GM23338 (cell line): ENCODE measurements at regions not wholly inside any gene's neighbourhood (a gene's known extent, or its start where the extent isn't known, plus 50 kb on each side); places are given as distances from the start of the nearest gene placed in this dataset.

Source experiments
- ATAC-seq: fragments of 200-7000 bp; cut with Tn5 transposase; 3 replicates; pipeline ENCODE4 v1.9.1; 2020
- DNase-seq: peaks from one replicate; pipeline ENCODE4 v3.0.0-alpha.2; 2015; ENCODE audit warnings: low spot score
- H2AFZ ChIP-seq: fragments of 200-600 bp; sonication (generic); 2 replicates; pipeline ENCODE4 v1.8.0; 2016; ENCODE audit warnings: antibody characterized with exemption, mild to moderate bottlenecking, moderate library complexity
- H3F3A ChIP-seq: fragments of 200-600 bp; sonication (generic); replicated peaks from 2 replicates; pipeline ENCODE4 v1.8.0; 2017; ENCODE audit warnings: antibody characterized with exemption, mixed run types, low read depth
- H3K27ac ChIP-seq: fragments of 200-600 bp; sonication (generic); 2 replicates; pipeline ENCODE4 v1.6.1; 2016; ENCODE audit warnings: low read depth
- H3K27me3 ChIP-seq: fragments of 200-600 bp; sonication (generic); 2 replicates; pipeline ENCODE4 v1.8.0; 2016; ENCODE audit warnings: mild to moderate bottlenecking, mixed run types, moderate library complexity; ENCODE audit not compliant: insufficient read depth
- H3K36me3 ChIP-seq: fragments of 200-600 bp; sonication (generic); 2 replicates; pipeline ENCODE4 v1.8.0; 2016; ENCODE audit warnings: mild to moderate bottlenecking; ENCODE audit not compliant: insufficient read depth
- H3K4me1 ChIP-seq: fragments of 200-600 bp; sonication (generic); 2 replicates; pipeline ENCODE4 v1.8.0; 2016; ENCODE audit warnings: mild to moderate bottlenecking, moderate library complexity; ENCODE audit not compliant: insufficient read depth
- H3K4me2 ChIP-seq: fragments of 200-600 bp; sonication (generic); 2 replicates; pipeline ENCODE4 v1.7.1; 2017; ENCODE audit warnings: mixed run types
- H3K4me3 ChIP-seq: fragments of 200-600 bp; sonication (generic); 2 replicates; pipeline ENCODE4 v1.6.1; 2016; ENCODE audit warnings: mixed run types
- H3K79me2 ChIP-seq: fragments of 200-600 bp; sonication (generic); replicated peaks from 2 replicates; pipeline ENCODE4 v1.8.0; 2017; ENCODE audit warnings: mild to moderate bottlenecking; ENCODE audit not compliant: insufficient read depth
- H3K9me2 ChIP-seq: fragments of 200-600 bp; sonication (generic); 2 replicates; pipeline ENCODE4 v1.8.0; 2017; ENCODE audit not compliant: insufficient read depth
- H4K20me1 ChIP-seq: fragments of 200-600 bp; sonication (generic); replicated peaks from 2 replicates; pipeline ENCODE4 v1.8.0; 2017; ENCODE audit warnings: mild to moderate bottlenecking; ENCODE audit not compliant: insufficient read depth
- H3K27ac Mint-ChIP-seq: 2 replicates; pipeline ENCODE4 v1.8.0; 2020; ENCODE audit warnings: inconsistent platforms, mild to moderate bottlenecking, moderate library complexity, mixed read lengths
- H3K27me3 Mint-ChIP-seq: 3 replicates; pipeline ENCODE4 v1.8.0; 2022; ENCODE audit warnings: low read depth, mild to moderate bottlenecking, moderate library complexity, mixed read lengths, inconsistent platforms; ENCODE audit not compliant: insufficient read depth, poor library complexity
- H3K36me3 Mint-ChIP-seq: 3 replicates; pipeline ENCODE4 v1.8.0; 2021; ENCODE audit warnings: low read depth, mild to moderate bottlenecking, inconsistent platforms, moderate library complexity, mixed read lengths
- H3K4me1 Mint-ChIP-seq: 3 replicates; pipeline ENCODE4 v1.8.0; 2020; ENCODE audit warnings: mild to moderate bottlenecking, inconsistent platforms, mixed read lengths
- H3K4me3 Mint-ChIP-seq: 3 replicates; pipeline ENCODE4 v1.8.0; 2021; ENCODE audit warnings: moderate library complexity, mild to moderate bottlenecking, inconsistent platforms, mixed read lengths
- H3K9me3 Mint-ChIP-seq: 3 replicates; pipeline ENCODE4 v1.8.0; 2020; ENCODE audit warnings: moderate library complexity, mild to moderate bottlenecking, inconsistent platforms, mixed read lengths
- CREB1 ChIP-seq: fragments of 250-450 bp; sonication (Bioruptor Pico); IDR thresholded peaks from 2 replicates; pipeline ENCODE4 v1.5.0; 2020; ENCODE audit warnings: low read depth, mild to moderate bottlenecking, moderate library complexity
- CTCF ChIP-seq, 2 experiments: fragments of 200-600 bp in 1 of 2; sonication (generic) in 1 of 2; conservative IDR thresholded peaks; 2 replicates each; pipeline versions ENCODE4 v1.5.1 to v1.6.1; 2016 to 2017; ENCODE audit warnings: antibody characterized with exemption in 2 of 2, low read depth in 2 of 2, mild to moderate bottlenecking in 2 of 2, moderate library complexity in 1 of 2
- ETS1 ChIP-seq: IDR thresholded peaks from 2 replicates; pipeline ENCODE4 v1.6.1; 2016; ENCODE audit warnings: antibody characterized with exemption
- EZH2phosphoT487 ChIP-seq: fragments of 200-600 bp; sonication (generic); IDR thresholded peaks from one replicate; pipeline ENCODE4 v1.8.1; 2018; ENCODE audit warnings: antibody characterized with exemption; ENCODE audit not compliant: unreplicated experiment
- JUNB ChIP-seq: IDR thresholded peaks from one replicate; pipeline ENCODE4 v1.6.1; 2016; ENCODE audit warnings: antibody characterized with exemption; ENCODE audit not compliant: unreplicated experiment
- NANOG ChIP-seq: IDR thresholded peaks from 2 replicates; pipeline ENCODE4 v1.6.1; 2016; ENCODE audit warnings: antibody characterized with exemption, borderline replicate concordance
- POLR2AphosphoS5 ChIP-seq: IDR thresholded peaks from 2 replicates; pipeline ENCODE4 v1.6.1; 2016; ENCODE audit warnings: antibody characterized with exemption, low read depth
- REST ChIP-seq: IDR thresholded peaks from one replicate; pipeline ENCODE4 v1.6.1; 2018; ENCODE audit warnings: antibody characterized with exemption; ENCODE audit not compliant: unreplicated experiment
- STAT1 ChIP-seq: IDR thresholded peaks from one replicate; pipeline ENCODE4 v1.6.1; 2016; ENCODE audit warnings: antibody characterized with exemption; ENCODE audit not compliant: unreplicated experiment
- ZNF114 ChIP-seq: fragments of 250-450 bp; sonication (Bioruptor Pico); IDR thresholded peaks from 2 replicates; pipeline ENCODE4 v1.5.0; 2020; ENCODE audit warnings: mild to moderate bottlenecking, moderate library complexity
- ZNF331 ChIP-seq: fragments of 250-450 bp; sonication (Bioruptor Pico); IDR thresholded peaks from 2 replicates; pipeline ENCODE4 v1.5.0; 2020; ENCODE audit warnings: low read depth, mild to moderate bottlenecking, moderate library complexity
- ZNF462 ChIP-seq: fragments of 250-450 bp; sonication (Bioruptor Pico); IDR thresholded peaks from 2 replicates; pipeline ENCODE4 v1.5.0; 2020; ENCODE audit warnings: mild to moderate bottlenecking, moderate library complexity

- Histone ChIP-seq H3F3A (0 out of 2 replicates have a peak, but pooled peaks cover 3% of the 10 kb centered on the region), H2AFZ (peak overlapping the region; percentile 54; the same call in 1 of the 2 replicates), H3K79me2 (no peaks in the 10 kb centered on the region), H3K4me3 (no peak overlapping the region), H3K4me2 (peak overlapping the region; percentile 44; the same call in 1 of the 2 replicates), H3K36me3 (no peaks in the 10 kb centered on the region), H3K9me2 (peaks cover 13% of the 10 kb centered on the region; the same call in 1 of the 2 replicates), H3K27me3 (no peaks in the 10 kb centered on the region), H3K4me1 (peaks cover 41% of the 10 kb centered on the region), H4K20me1 (no peaks in the 10 kb centered on the region), H3K27ac (peak overlapping the region; percentile 94; the same call in 1 of the 2 replicates)
- Mint-ChIP-seq H3K4me3 (no peak overlapping the region; the same call in 2 of the 3 replicates), H3K27me3 (peaks cover 7% of the 10 kb centered on the region), H3K9me3 (no peaks in the 10 kb centered on the region), H3K27ac (no peak overlapping the region), H3K36me3 (no peaks in the 10 kb centered on the region; the same call in 2 of the 3 replicates), H3K4me1 (peaks cover 40% of the 10 kb centered on the region)
- DNase-seq = no peak
- TF ChIP-seq CTCF (conservative IDR thresholded peaks at IDR 0.05; ENCODE audit: low read depth in 2 of 2) (no peak), ETS1 (no peak), STAT1 (no peak), NANOG (no peak), EZH2phosphoT487 (no peak), ZNF331 (CRISPR knock-in tag) (no peak), ZNF114 (no peak), POLR2AphosphoS5 (no peak), CREB1 (CRISPR knock-in tag) (no peak), JUNB (no peak), REST (no peak), ZNF462 (CRISPR knock-in tag) (no peak)
- peak; percentile 29; the same call in 1 of the 3 replicates for ATAC-seq
Measured at GRCh38 chr4:174402470-174403176, 118.9 kb downstream of the CEP44 start.
